Astrocyte (in vitro differentiated cells and primary cell): ENCODE measurements at regions not wholly inside any gene's neighbourhood (a gene's known extent, or its start where the extent isn't known, plus 50 kb on each side); places are given as distances from the start of the nearest gene placed in this dataset.

ENCODE experiments used
- DNase-seq: peaks from one replicate; pipeline ENCODE4 v3.0.0-alpha.2; 2010; ENCODE audit warnings: low read depth
- FAIRE-seq: peaks from 2 replicates; lab custom pipeline; 2011; peaks lifted over from hg19 to GRCh38; lab: Jason Lieb, UNC
- H2AFZ ChIP-seq: 2 replicates; pipeline ENCODE4 v1.6.0; 2012; ENCODE audit warnings: low read depth, low read length, inconsistent platforms
- H3K27ac ChIP-seq: 2 replicates; pipeline ENCODE4 v1.5.1; 2011; ENCODE audit warnings: low read depth, low read length, inconsistent platforms
- H3K27me3 ChIP-seq: 2 replicates; pipeline ENCODE4 v1.6.0; 2011; ENCODE audit warnings: low read length, inconsistent platforms; ENCODE audit not compliant: insufficient read depth
- H3K36me3 ChIP-seq: 2 replicates; pipeline ENCODE4 v1.5.1; 2011; ENCODE audit warnings: low read length, inconsistent platforms; ENCODE audit not compliant: insufficient read depth
- H3K4me1 ChIP-seq: 2 replicates; pipeline ENCODE4 v1.5.1; 2011; ENCODE audit warnings: low read length, inconsistent platforms; ENCODE audit not compliant: insufficient read depth
- H3K4me2 ChIP-seq: 2 replicates; pipeline ENCODE4 v1.6.0; 2012; ENCODE audit warnings: low read length, inconsistent platforms
- H3K4me3 ChIP-seq: 2 replicates; pipeline ENCODE4 v1.5.1; 2011; ENCODE audit warnings: low read depth, mild to moderate bottlenecking, low read length, inconsistent platforms; ENCODE audit not compliant: insufficient read depth
- H3K79me2 ChIP-seq: 2 replicates; pipeline ENCODE4 v1.6.0; 2012; ENCODE audit warnings: mild to moderate bottlenecking, low read length, inconsistent platforms; ENCODE audit not compliant: insufficient read depth
- H3K9ac ChIP-seq: 2 replicates; pipeline ENCODE4 v1.6.0; 2012; ENCODE audit warnings: mild to moderate bottlenecking, low read length, inconsistent platforms
- H3K9me3 ChIP-seq: 2 replicates; pipeline ENCODE4 v1.5.1; 2012; ENCODE audit warnings: low read depth, mild to moderate bottlenecking, low read length, inconsistent platforms; ENCODE audit not compliant: insufficient read depth
- H4K20me1 ChIP-seq: 2 replicates; pipeline ENCODE4 v1.6.0; 2012; ENCODE audit warnings: low read length, inconsistent platforms; ENCODE audit not compliant: insufficient read depth
- H3K27ac Mint-ChIP-seq: one replicate; pipeline ENCODE4 v1.8.0; 2021; ENCODE audit warnings: mild to moderate bottlenecking, mixed read lengths; ENCODE audit not compliant: unreplicated experiment
- H3K27me3 Mint-ChIP-seq: one replicate; pipeline ENCODE4 v1.8.0; 2021; ENCODE audit warnings: low read depth, mixed read lengths; ENCODE audit not compliant: unreplicated experiment
- H3K36me3 Mint-ChIP-seq: one replicate; pipeline ENCODE4 v1.8.0; 2021; ENCODE audit warnings: low read depth, mixed read lengths; ENCODE audit not compliant: unreplicated experiment
- H3K4me1 Mint-ChIP-seq: one replicate; pipeline ENCODE4 v1.8.0; 2021; ENCODE audit warnings: low read depth, mixed read lengths; ENCODE audit not compliant: unreplicated experiment
- H3K4me3 Mint-ChIP-seq: one replicate; pipeline ENCODE4 v1.8.0; 2021; ENCODE audit warnings: mild to moderate bottlenecking, moderate library complexity, mixed read lengths; ENCODE audit not compliant: unreplicated experiment
- H3K9me3 Mint-ChIP-seq: one replicate; pipeline ENCODE4 v1.8.0; 2021; ENCODE audit warnings: mild to moderate bottlenecking, mixed read lengths; ENCODE audit not compliant: unreplicated experiment
- CTCF ChIP-seq: IDR thresholded peaks from 2 replicates; pipeline ENCODE4 v1.5.1; 2011; ENCODE audit warnings: low read depth, mild to moderate bottlenecking, inconsistent platforms, low read length, moderate library complexity; ENCODE audit not compliant: insufficient read depth
- EZH2 ChIP-seq: IDR thresholded peaks from 2 replicates; pipeline ENCODE4 v1.6.1; 2012; ENCODE audit warnings: mild to moderate bottlenecking, low read length, inconsistent platforms; ENCODE audit not compliant: insufficient read depth

DNA sequence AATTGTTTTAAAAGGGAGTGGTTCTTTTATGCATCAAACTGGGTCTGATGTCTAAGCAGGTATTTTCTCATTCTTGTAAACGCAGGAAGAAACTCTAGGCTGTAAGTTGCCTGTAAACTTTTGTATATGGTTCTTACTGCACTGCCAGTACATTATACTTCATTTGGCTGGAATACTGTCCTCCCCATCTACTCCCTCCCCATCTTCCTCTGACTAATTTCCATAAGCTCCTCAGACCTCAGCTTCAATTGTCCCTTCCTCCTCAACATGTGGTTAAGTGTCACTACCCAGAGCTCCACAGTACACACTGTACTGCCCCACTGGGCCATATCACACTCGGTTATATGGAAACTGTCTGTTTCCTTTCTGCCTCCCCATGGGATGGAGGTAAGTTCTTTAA is 161.4 kb upstream of the MDFIC start:
- Mint-ChIP-seq H3K9me3 (no peaks in the 10 kb centered on the region), H3K4me3 (no peak overlapping the region), H3K4me1 (no peaks in the 10 kb centered on the region), H3K27ac (no peak overlapping the region), H3K36me3 (no peaks in the 10 kb centered on the region), H3K27me3 (no peaks in the 10 kb centered on the region)
- no peak for TF ChIP-seq CTCF
- TF ChIP-seq EZH2: no peak
- Histone ChIP-seq H3K4me1 (no peaks in the 10 kb centered on the region), H3K9me3 (no peaks in the 10 kb centered on the region), H3K4me3 (no peak overlapping the region), H3K9ac (no peak overlapping the region), H3K27ac (no peak overlapping the region), H3K4me2 (no peak overlapping the region), H2AFZ (no peak overlapping the region), H3K27me3 (no peaks in the 10 kb centered on the region), H3K79me2 (no peaks in the 10 kb centered on the region), H4K20me1 (no peaks in the 10 kb centered on the region), H3K36me3 (no peaks in the 10 kb centered on the region)
- DNase-seq (no peak), FAIRE-seq (no peak)

DNA sequence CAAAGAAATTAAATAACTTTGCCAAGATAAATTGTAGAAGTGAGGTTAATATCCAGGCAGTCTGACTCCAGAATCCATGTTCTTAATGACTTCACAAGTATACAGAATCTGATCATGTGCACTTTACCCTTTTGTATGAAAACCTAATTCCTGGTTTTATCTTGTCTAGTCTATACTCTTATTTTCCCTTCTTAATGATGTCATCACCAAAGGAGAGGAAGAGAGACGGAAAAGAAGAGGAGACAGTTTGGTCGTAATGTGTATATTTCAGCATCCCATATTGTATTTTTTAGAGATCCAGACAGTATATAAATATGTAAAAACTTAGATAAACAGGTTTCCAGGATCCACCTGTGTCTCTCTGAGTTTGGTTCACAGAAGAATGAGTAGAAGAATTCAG is 159.9 kb upstream of the MDFIC start:
- no peaks in the 10 kb centered on the region for H3K36me3 ChIP-seq
- no peaks in the 10 kb centered on the region for H3K9me3 ChIP-seq
- no peaks in the 10 kb centered on the region for H4K20me1 ChIP-seq
- no peaks in the 10 kb centered on the region for H3K27me3 ChIP-seq
- H2AFZ ChIP-seq: no peak overlapping the region
- no peaks in the 10 kb centered on the region for H3K4me1 Mint-ChIP-seq
- TF ChIP-seq CTCF (no peak), EZH2 (no peak)
- FAIRE-seq (no peak), DNase-seq (no peak)
- no peak overlapping the region for H3K9ac ChIP-seq
- no peak overlapping the region for H3K27ac Mint-ChIP-seq
- no peaks in the 10 kb centered on the region for H3K36me3 Mint-ChIP-seq
- H3K79me2 ChIP-seq: no peaks in the 10 kb centered on the region
- no peak overlapping the region for H3K27ac ChIP-seq
- no peak overlapping the region for H3K4me3 Mint-ChIP-seq
- H3K4me3 ChIP-seq: no peak overlapping the region
- H3K9me3 Mint-ChIP-seq: no peaks in the 10 kb centered on the region
- H3K4me2 ChIP-seq: no peak overlapping the region
- no peaks in the 10 kb centered on the region for H3K4me1 ChIP-seq
- no peaks in the 10 kb centered on the region for H3K27me3 Mint-ChIP-seq

DNA sequence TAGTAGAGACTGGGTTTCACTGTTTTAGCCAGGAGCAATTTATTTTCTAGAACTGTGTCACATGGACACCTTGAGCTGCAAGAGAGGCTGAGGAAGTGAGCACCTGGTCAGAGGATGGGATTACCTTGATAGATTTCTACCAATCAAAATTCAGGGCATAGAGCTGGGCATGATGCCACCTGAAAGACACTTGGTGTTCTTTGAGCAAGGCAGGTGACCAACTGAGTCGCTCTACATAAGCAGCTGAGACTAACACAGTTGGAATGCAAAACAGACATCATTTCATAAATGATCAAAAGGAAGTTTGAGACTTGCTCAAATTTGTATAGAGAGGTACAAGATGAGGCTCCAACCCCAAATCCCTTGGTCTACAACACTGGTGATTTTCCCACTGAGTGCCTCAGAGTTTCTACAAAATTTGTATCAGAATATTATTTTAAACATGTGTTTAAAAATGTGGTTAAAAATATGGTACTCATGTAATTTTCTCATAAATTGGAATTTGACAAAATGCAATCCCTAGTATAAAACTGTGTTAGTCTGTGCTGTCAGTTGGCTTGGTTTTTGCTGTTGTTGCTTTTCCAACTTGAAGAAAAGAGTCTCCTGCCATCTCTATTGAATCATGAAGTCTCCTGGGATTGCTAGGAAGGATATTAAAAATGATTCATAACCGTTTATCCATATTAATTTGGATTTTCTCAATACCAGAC is 156.4 kb upstream of the MDFIC start:
- no peak overlapping the region for H3K27ac Mint-ChIP-seq
- H3K36me3 Mint-ChIP-seq: no peaks in the 10 kb centered on the region
- FAIRE-seq: no peak
- no peaks in the 10 kb centered on the region for H3K4me1 Mint-ChIP-seq
- Histone ChIP-seq H3K9ac (no peak overlapping the region), H3K4me1 (no peaks in the 10 kb centered on the region), H3K4me3 (no peak overlapping the region), H3K4me2 (no peak overlapping the region), H3K9me3 (no peaks in the 10 kb centered on the region), H3K27ac (no peak overlapping the region), H3K27me3 (no peaks in the 10 kb centered on the region), H3K36me3 (no peaks in the 10 kb centered on the region), H3K79me2 (no peaks in the 10 kb centered on the region), H2AFZ (no peak overlapping the region), H4K20me1 (no peaks in the 10 kb centered on the region)
- TF ChIP-seq CTCF (no peak), EZH2 (no peak)
- H3K4me3 Mint-ChIP-seq: no peak overlapping the region
- no peak for DNase-seq
- H3K9me3 Mint-ChIP-seq: no peaks in the 10 kb centered on the region
- H3K27me3 Mint-ChIP-seq: no peaks in the 10 kb centered on the region
